ENCODE measurements at regions not wholly inside any gene's neighbourhood (a gene's known extent, or its start where the extent isn't known, plus 50 kb on each side); places are given as distances from the start of the nearest gene placed in this dataset.

GRCh38 chr16:80142940-80143339, 397.9 kb upstream of the DYNLRB2 start:
- Histone ChIP-seq H3K9me3 (no peaks in the 10 kb centered on the region), H3K27ac (no peak overlapping the region), H3K36me3 (replicated peaks in 1 of 2; ENCODE audit: insufficient read depth in 1 of 2, low read depth in 2 of 2) (no peaks in the 10 kb centered on the region), H3K4me3 (no peak overlapping the region), H3K27me3 (no peaks in the 10 kb centered on the region), H3K4me1 (no peaks in the 10 kb centered on the region)
- DNase-seq (no peak), ATAC-seq (no peak)
- intact Hi-C loops (cut with DNase I) = no loop called here
- TF ChIP-seq CTCF (IDR thresholded peaks at IDR 0.05) = no peak
- no peak for TF ChIP-seq POLR2A (IDR thresholded peaks at IDR 0.05)

GRCh38 chr16:80142281-80142680, 398.5 kb upstream of the DYNLRB2 start:
- 44 to 51% methylated on average over 6 of the region's 6 CpGs for WGBS, 2 donors
- no peak for ATAC-seq
- intact Hi-C loops (cut with DNase I) = no loop called here

GRCh38 chr16:80129791-80130190, 411.0 kb upstream of the DYNLRB2 start:
- H3K36me3 ChIP-seq (replicated peaks in 1 of 2; ENCODE audit: insufficient read depth in 1 of 2, low read depth in 2 of 2) = no peaks in the 10 kb centered on the region
- 48 to 58% methylated on average over 4 of the region's 4 CpGs for WGBS, 2 donors
- TF ChIP-seq CTCF (IDR thresholded peaks at IDR 0.05) (no peak), POLR2A (IDR thresholded peaks at IDR 0.05) (no peak)

More at GRCh38 chr16:80142281-80142680, 398.5 kb upstream of the DYNLRB2 start:
- Histone ChIP-seq H3K27ac (no peak overlapping the region), H3K36me3 (replicated peaks in 1 of 2; ENCODE audit: insufficient read depth in 1 of 2, low read depth in 2 of 2) (no peaks in the 10 kb centered on the region), H3K27me3 (no peaks in the 10 kb centered on the region), H3K4me3 (no peak overlapping the region), H3K4me1 (no peaks in the 10 kb centered on the region), H3K9me3 (peaks cover 0 to 3% (median 0%) of the 10 kb centered on the region in 3 donors)
- TF ChIP-seq POLR2A (IDR thresholded peaks at IDR 0.05) (no peak), CTCF (IDR thresholded peaks at IDR 0.05) (no peak)
- DNase-seq = no peak

GRCh38 chr16:80125677-80126076, 415.1 kb upstream of the DYNLRB2 start:
- no peak overlapping the region for H3K27ac ChIP-seq
- H3K9me3 ChIP-seq = no peaks in the 10 kb centered on the region
- H3K4me3 ChIP-seq = no peak overlapping the region
- intact Hi-C loops (cut with DNase I) = no loop called here
- DNase-seq (peak in 2 of 4 donors; percentile 15 to 43), ATAC-seq (peak; percentile 53)
- H3K4me1 ChIP-seq = no peaks in the 10 kb centered on the region
- H3K27me3 ChIP-seq = no peaks in the 10 kb centered on the region
- WGBS, 2 donors = 77 to 86% methylated on average over 5 of the region's 5 CpGs
- TF ChIP-seq CTCF (IDR thresholded peaks at IDR 0.05) (no peak), POLR2A (IDR thresholded peaks at IDR 0.05) (no peak)
- no peaks in the 10 kb centered on the region for H3K36me3 ChIP-seq (replicated peaks in 1 of 2; ENCODE audit: insufficient read depth in 1 of 2, low read depth in 2 of 2)

More at GRCh38 chr16:80129791-80130190, 411.0 kb upstream of the DYNLRB2 start:
- H3K4me3 ChIP-seq = no peak overlapping the region
- no peak overlapping the region for H3K27ac ChIP-seq
- no peaks in the 10 kb centered on the region for H3K9me3 ChIP-seq
- ATAC-seq = no peak
- H3K27me3 ChIP-seq = no peaks in the 10 kb centered on the region
- DNase-seq = no peak
- no peaks in the 10 kb centered on the region for H3K4me1 ChIP-seq
- intact Hi-C loops (cut with DNase I) = no loop called here

GRCh38 chr16:80123189-80123588, 417.6 kb upstream of the DYNLRB2 start:
- TF ChIP-seq POLR2A (IDR thresholded peaks at IDR 0.05) (no peak), CTCF (IDR thresholded peaks at IDR 0.05) (no peak)
- no peak overlapping the region for H3K27ac ChIP-seq
- no peaks in the 10 kb centered on the region for H3K4me1 ChIP-seq
- no peaks in the 10 kb centered on the region for H3K36me3 ChIP-seq (replicated peaks in 1 of 2; ENCODE audit: insufficient read depth in 1 of 2, low read depth in 2 of 2)
- H3K9me3 ChIP-seq = no peaks in the 10 kb centered on the region
- intact Hi-C loops (cut with DNase I) = no loop called here
- DNase-seq (no peak), ATAC-seq (no peak)
- H3K27me3 ChIP-seq = no peaks in the 10 kb centered on the region
- no peak overlapping the region for H3K4me3 ChIP-seq
- WGBS, 2 donors = 62 to 73% methylated on average over 1 of the region's 1 CpG
